Lower lobe of right lung (tissue), 2 donors: ENCODE measurements at regions not wholly inside any gene's neighbourhood (a gene's known extent, or its start where the extent isn't known, plus 50 kb on each side); places are given as distances from the start of the nearest gene placed in this dataset.

Experiments used
- ATAC-seq, 2 donors: fragments of 200-7000 bp; cut with Tn5 transposase; one replicate each; pipeline ENCODE4 v1.9.1; 2020 to 2022; ENCODE audit warnings: mild to moderate bottlenecking in 2 of 2, moderate library complexity in 2 of 2
- DNase-seq: peaks from one replicate; pipeline ENCODE4 v3.0.0-alpha.2; 2020
- H3K27ac ChIP-seq: fragments of 200-600 bp; one replicate; pipeline ENCODE4 v1.8.0; 2022
- H3K27me3 ChIP-seq: fragments of 200-600 bp; one replicate; pipeline ENCODE4 v1.8.0; 2022; ENCODE audit warnings: low read depth
- H3K36me3 ChIP-seq: fragments of 200-600 bp; one replicate; pipeline ENCODE4 v1.8.0; 2022; ENCODE audit warnings: mild to moderate bottlenecking
- H3K4me1 ChIP-seq: fragments of 200-600 bp; one replicate; pipeline ENCODE4 v1.8.0; 2022
- H3K4me3 ChIP-seq: fragments of 200-600 bp; one replicate; pipeline ENCODE4 v1.8.0; 2022; ENCODE audit warnings: mild to moderate bottlenecking
- H3K9me3 ChIP-seq: fragments of 200-600 bp; one replicate; pipeline ENCODE4 v1.8.0; 2022
- intact Hi-C: fragments of 100-400 bp; cut with DNase I; formaldehyde crosslinking; loops from one replicate; pipeline ENCODE4 v1.11.0; 2022
- TF ChIP-seq, protein P1 (sequence below): fragments of 200-600 bp; IDR thresholded peaks from one replicate; pipeline ENCODE4 v1.8.0; 2022; ENCODE audit warnings: antibody characterized with exemption, mild to moderate bottlenecking
- donor health status: DM: no; HTN: yes; CAD: no; lungs with severe emphysema.

DNA sequence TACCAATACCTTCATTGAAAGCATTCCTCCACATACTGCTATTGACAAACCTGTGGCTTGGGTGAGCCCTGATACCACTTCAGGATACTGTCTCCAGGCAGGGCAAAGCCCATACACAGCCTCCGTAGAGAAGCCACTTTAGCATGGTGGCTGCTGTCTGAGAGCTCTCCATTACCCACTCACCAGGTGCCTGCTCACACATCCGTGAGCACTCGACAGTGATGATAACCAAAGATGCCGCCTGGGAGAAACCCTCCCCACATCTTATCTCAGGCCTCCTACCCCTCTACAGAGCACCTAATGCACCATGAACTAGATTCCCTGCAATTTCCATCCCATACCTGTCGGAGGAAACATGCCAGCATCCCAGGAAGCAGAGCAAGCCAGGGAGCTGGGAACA is 57.6 kb upstream of the KLHL29 start:
- DNase-seq, result no peak
- intact Hi-C loops, result no loop called here
- no peaks in the 10 kb centered on the region for H3K4me1 ChIP-seq
- no peak overlapping the region for H3K4me3 ChIP-seq
- TF ChIP-seq, protein P1, sequence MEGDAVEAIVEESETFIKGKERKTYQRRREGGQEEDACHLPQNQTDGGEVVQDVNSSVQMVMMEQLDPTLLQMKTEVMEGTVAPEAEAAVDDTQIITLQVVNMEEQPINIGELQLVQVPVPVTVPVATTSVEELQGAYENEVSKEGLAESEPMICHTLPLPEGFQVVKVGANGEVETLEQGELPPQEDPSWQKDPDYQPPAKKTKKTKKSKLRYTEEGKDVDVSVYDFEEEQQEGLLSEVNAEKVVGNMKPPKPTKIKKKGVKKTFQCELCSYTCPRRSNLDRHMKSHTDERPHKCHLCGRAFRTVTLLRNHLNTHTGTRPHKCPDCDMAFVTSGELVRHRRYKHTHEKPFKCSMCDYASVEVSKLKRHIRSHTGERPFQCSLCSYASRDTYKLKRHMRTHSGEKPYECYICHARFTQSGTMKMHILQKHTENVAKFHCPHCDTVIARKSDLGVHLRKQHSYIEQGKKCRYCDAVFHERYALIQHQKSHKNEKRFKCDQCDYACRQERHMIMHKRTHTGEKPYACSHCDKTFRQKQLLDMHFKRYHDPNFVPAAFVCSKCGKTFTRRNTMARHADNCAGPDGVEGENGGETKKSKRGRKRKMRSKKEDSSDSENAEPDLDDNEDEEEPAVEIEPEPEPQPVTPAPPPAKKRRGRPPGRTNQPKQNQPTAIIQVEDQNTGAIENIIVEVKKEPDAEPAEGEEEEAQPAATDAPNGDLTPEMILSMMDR, result no peak
- ATAC-seq, result no peak
- H3K36me3 ChIP-seq, result no peaks in the 10 kb centered on the region
- H3K9me3 ChIP-seq, result no peaks in the 10 kb centered on the region
- H3K27me3 ChIP-seq, result no peaks in the 10 kb centered on the region
- no peak overlapping the region for H3K27ac ChIP-seq

DNA sequence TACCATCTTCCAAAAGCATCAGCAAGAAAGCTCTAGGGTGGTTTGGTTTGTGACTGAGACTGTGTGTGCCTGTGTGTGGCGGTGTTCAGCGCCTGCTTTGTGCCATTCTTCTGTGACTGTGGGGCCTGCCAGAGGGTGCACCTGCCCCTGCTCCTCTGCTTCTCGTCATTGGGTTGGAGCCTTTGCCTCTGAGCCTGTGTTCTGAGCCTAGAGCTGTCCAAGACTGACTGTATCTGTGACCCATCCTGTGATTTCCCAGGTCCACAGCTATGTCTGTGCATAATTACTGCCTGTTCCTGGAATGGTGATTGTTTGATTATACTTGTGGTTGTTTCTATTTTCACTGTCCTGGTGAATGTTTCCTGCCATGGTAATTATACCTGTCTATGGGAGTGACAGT is 57.1 kb upstream of the KLHL29 start:
- Histone ChIP-seq H3K4me1 (no peaks in the 10 kb centered on the region), H3K9me3 (no peaks in the 10 kb centered on the region), H3K36me3 (no peaks in the 10 kb centered on the region), H3K27ac (no peak overlapping the region), H3K4me3 (no peak overlapping the region), H3K27me3 (no peaks in the 10 kb centered on the region)
- DNase-seq (no peak), ATAC-seq (no peak)
- TF ChIP-seq, protein P1, result no peak
- intact Hi-C loops, result no loop called here

DNA sequence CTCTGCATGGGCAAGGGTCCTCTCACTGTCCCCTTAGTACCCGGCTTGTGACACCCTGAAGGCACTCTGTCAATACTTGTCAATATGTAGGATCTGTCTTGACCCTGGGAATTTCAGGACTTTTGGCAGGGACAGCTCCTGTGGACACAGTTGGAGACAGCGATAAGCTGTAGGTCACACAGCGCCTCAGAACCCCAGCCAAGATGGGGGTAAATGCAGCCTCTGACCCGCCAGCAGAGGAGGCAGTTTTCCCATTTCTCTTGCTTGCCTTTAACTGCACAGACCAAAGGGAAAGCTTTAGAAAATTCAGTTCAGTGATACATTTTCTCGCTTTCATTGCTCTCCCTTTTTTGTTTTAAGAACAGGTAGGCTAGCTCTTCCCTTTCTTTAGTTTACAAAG is 54.8 kb upstream of the KLHL29 start:
- TF ChIP-seq, protein P1, result no peak
- Histone ChIP-seq H3K9me3 (no peaks in the 10 kb centered on the region), H3K4me3 (no peak overlapping the region), H3K4me1 (no peaks in the 10 kb centered on the region), H3K27ac (no peak overlapping the region), H3K27me3 (no peaks in the 10 kb centered on the region), H3K36me3 (no peaks in the 10 kb centered on the region)
- intact Hi-C loops, result no loop called here
- DNase-seq (no peak), ATAC-seq (no peak)
